B cell (primary cell): ENCODE measurements at regions not wholly inside any gene's neighbourhood (a gene's known extent, or its start where the extent isn't known, plus 50 kb on each side); places are given as distances from the start of the nearest gene placed in this dataset.

Source experiments
- EZH2 ChIP-seq: IDR thresholded peaks from 2 replicates; pipeline ENCODE4 v1.6.1; 2012; ENCODE audit warnings: borderline replicate concordance, low read depth, mild to moderate bottlenecking, moderate library complexity, low read length; ENCODE audit not compliant: insufficient read depth, poor library complexity, severe bottlenecking
- TF ChIP-seq, protein P1 (sequence below): fragments of 200-600 bp; IDR thresholded peaks from one replicate; pipeline ENCODE4 v1.8.0; 2022; ENCODE audit warnings: antibody characterized with exemption, mild to moderate bottlenecking

DNA sequence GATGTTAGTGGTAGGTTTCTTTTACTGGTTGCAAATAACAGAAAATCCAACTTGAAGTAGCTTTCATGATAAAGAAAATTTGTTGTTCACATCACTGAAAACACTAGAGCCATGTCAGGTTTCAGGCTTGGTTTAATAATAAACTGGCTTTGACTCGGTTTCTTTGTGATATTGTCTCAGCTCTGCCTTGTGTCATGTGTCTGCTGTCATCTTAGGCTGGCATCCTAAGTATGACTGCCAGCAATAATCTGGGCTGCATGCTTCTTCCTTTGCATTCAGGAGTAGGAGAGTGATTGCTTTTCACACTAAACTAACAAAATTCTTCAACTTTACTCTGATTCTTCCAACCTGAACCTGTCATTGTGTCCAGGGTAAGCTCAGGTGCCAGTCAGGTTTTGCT, 474.0 kb upstream of the B3GALT2 start:
- TF ChIP-seq, protein P1, sequence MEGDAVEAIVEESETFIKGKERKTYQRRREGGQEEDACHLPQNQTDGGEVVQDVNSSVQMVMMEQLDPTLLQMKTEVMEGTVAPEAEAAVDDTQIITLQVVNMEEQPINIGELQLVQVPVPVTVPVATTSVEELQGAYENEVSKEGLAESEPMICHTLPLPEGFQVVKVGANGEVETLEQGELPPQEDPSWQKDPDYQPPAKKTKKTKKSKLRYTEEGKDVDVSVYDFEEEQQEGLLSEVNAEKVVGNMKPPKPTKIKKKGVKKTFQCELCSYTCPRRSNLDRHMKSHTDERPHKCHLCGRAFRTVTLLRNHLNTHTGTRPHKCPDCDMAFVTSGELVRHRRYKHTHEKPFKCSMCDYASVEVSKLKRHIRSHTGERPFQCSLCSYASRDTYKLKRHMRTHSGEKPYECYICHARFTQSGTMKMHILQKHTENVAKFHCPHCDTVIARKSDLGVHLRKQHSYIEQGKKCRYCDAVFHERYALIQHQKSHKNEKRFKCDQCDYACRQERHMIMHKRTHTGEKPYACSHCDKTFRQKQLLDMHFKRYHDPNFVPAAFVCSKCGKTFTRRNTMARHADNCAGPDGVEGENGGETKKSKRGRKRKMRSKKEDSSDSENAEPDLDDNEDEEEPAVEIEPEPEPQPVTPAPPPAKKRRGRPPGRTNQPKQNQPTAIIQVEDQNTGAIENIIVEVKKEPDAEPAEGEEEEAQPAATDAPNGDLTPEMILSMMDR = no peak
- TF ChIP-seq EZH2 = no peak
